ENCODE measurements at regions not wholly inside any gene's neighbourhood (a gene's known extent, or its start where the extent isn't known, plus 50 kb on each side); places are given as distances from the start of the nearest gene placed in this dataset.
"Not testable (repeated sequence)": the region's sequence is repeated elsewhere in the genome, so short reads cannot be mapped to it uniquely, and the experiment has no call there.

DNA sequence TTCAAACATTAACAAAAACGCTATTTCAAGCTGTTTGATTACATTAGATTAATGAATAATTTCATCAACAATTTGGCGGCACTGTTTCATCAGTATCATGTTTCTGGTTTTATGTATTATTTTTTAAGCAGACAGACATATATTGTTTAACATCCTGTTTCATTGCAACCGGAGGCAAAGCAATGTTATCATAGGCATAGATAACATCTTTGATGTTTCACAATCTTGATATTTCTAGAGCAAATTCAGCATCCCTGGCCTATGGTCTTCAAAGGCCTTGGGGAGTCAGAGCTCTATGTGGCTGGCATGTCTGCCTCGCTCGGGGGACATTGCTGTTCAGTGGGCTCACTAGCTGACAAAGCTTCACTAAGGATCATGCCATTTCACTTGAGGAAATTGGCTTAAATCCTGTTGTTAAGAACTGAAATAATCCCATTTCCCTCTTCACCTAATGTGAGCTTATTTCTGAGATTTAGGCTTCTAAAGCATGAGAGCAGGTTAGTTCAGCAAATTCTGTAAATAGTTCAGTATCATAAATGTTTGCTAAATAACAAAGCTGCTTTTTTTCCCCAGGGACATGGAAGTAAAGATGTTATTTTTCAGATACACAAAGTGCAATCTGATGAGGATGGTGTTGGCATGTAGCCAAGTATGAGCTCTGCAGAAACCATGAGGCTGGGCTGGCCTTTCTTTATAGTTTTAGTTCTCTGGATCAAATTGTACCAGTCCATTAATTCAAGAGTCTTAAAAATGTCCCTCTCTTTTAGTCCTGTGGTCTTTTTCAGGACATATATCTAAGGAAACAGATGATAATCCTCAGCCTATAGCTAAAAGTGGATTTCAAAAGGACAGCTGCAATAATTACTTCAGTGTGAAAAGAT is 941.4 kb downstream of the PLOD2 start:
- no peak for DNase-seq

- DNase-seq: no peak
Observed at GRCh38 chr3:145224886-145225285, 936.1 kb downstream of the PLOD2 start.

GRCh38 chr3:145243875-145244274 is 917.1 kb downstream of the PLOD2 start:
- DNase-seq: no peak

- DNase-seq: no peak
Observed at GRCh38 chr3:145244327-145244726, 916.7 kb downstream of the PLOD2 start.

GRCh38 chr3:145246291-145246690 is 914.7 kb downstream of the PLOD2 start:
- no peak for DNase-seq

DNA sequence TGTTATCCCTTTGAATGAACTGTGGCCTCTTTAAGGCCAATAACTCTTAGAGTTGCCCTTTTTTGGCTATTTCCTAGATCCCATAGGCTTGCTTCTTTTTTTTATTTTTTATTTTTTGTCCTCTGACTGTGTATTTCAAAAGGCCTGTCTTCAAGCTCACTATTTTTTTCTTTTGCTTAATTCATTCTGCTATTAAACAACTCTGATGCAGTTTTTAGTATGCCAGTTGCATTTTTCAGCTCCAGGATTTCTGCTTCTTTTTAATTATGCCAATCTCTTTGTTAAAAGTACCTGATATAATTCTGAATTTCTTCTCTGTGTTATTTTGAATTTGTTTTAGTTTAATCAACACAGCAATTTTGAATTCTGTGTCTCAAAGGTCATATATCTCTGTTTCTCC is 912.1 kb downstream of the PLOD2 start:
- no peak for DNase-seq

DNA sequence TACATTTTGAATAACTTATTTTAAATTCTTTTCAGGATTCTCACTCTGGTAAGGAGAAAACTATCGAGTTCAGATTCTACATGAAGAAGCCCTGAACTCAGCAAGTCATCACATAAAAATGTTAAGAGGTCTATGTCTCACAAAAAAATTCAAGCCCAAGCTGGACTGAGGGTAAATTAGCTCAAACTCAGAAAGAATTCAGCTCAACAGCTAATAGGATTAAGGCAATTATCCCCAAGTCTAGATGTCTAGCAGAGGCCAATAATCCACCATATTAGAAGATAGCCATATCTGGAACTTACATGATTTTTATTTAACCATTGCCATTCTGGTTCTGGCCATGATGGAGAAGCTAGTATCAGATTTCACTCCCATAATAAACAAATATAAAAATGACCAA is 909.7 kb downstream of the PLOD2 start:
- DNase-seq: no peak

GRCh38 chr3:145257967-145258366 is 903.0 kb downstream of the PLOD2 start:
- DNase-seq: not testable (repeated sequence)

- no peak for DNase-seq
Observed at GRCh38 chr3:145259166-145259880, 901.7 kb downstream of the PLOD2 start.

- DNase-seq: not testable (repeated sequence)
Observed at GRCh38 chr3:145263458-145263857, 897.5 kb downstream of the PLOD2 start.

- no peak for DNase-seq
Observed at GRCh38 chr3:145266368-145266767, 894.6 kb downstream of the PLOD2 start.

DNA sequence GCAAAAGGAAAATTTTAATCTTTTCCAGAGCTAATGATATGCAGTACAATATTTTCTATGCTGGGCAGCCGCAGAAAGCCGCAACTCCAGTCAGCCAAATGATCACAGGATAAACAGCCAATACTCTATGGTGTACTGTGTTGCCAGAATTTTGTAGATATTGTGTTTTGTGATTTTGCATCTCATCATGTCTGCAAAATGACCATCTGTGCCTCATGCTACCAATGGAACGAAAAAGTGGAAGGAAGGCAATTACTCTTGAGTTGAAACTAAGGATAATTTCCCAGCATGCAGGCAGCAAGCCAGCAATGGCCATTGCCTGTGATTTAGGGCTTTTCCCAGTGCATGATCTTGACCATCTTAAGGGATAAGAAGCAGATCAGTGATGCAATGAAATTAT is 891.9 kb downstream of the PLOD2 start:
- no peak for DNase-seq

- no peak for DNase-seq
Observed at GRCh38 chr3:145272684-145273083, 888.3 kb downstream of the PLOD2 start.

- DNase-seq: no peak
Observed at GRCh38 chr3:145282505-145282904, 878.5 kb downstream of the PLOD2 start.

- no peak for DNase-seq
Observed at GRCh38 chr3:145286937-145287336, 874.0 kb downstream of the PLOD2 start.

GRCh38 chr3:145290010-145290409 is 871.0 kb downstream of the PLOD2 start:
- DNase-seq: no peak

DNA sequence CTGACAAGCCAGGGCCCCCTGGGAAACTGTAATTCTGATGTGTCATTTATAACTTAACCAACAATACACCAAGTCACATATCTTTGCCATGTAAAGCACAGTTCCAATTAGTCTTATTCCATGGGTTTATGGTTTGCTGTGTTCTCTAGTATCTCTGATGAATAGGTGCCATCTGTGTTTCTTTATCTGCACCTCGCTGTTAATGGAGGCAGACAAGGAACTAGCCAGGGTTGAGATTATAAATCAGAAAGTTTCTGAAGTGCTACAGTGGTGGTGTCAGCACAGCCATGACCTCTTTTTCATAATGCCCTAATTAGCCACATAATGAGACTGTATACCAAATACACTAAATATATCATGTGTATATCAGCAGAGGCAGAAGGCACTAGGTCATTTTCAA is 866.4 kb downstream of the PLOD2 start:
- no peak for DNase-seq

DNA sequence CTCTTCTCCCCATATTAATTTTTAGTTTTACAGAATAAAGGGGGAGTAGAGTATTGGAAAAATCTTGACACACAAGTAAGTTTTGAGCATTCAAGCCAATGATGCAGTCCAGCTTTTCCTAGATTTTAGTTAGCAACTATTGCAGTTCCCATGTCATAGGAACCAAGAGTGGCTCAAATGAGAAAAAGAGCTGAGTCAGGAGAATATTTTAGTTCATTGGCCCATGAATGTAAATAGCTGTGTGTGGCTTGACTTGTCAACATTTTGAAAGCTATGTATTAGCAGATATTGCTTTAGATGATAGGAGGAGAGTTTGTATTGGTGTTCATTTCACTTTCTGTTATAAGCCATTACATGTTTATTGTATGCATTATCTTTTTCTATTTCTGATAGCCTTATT is 853.7 kb downstream of the PLOD2 start:
- DNase-seq: no peak

- no peak for DNase-seq
Observed at GRCh38 chr3:145313751-145314150, 847.2 kb downstream of the PLOD2 start.

- not testable (repeated sequence) for DNase-seq
Observed at GRCh38 chr3:145316253-145316652, 844.7 kb downstream of the PLOD2 start.

DNA sequence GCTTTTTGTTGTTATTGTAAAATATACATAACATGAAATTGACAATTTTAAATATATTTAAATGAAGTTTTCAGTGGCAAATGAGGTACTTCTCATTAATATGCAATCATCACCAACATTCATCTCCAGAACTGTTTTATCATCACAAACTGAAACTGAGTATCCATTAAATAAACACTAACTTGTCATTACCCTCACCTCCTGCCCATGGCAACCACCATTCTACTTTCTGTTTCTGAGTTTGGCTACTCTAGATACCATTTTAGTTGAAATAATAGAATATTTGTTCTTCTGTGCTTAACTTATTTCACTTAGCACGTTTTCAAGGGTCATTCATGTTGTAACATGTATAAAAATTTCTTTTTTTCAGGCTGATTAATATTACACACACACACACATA is 834.3 kb downstream of the PLOD2 start:
- no peak for DNase-seq

GRCh38 chr3:145333427-145333826 is 827.6 kb downstream of the PLOD2 start:
- not testable (repeated sequence) for DNase-seq

DNA sequence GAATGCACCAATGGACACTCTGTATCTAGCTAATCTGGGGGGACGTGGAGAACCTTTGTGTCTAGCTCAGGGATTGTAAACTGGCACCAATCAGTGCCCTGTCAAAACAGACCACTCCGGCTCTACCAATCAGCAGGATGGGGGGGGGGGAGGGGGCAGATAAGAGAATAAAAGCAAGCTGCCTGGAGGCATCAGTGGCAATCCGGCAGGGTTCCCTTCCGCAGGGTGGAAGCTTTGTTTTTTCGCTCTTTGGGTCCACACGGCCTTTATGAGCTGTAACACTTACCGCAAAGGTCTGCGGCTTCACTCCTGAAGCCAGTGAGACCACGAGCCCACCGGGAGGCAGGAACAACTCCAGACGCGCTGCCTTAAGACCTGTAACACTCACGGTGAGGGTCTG is 827.1 kb downstream of the PLOD2 start:
- no peak for DNase-seq

- no peak for DNase-seq
Observed at GRCh38 chr3:145355206-145355605, 805.8 kb downstream of the PLOD2 start.
